ENCODE measurements at regions not wholly inside any gene's neighbourhood (a gene's known extent, or its start where the extent isn't known, plus 50 kb on each side); places are given as distances from the start of the nearest gene placed in this dataset.

GRCh38 chr2:34806891-34807290 is 1207.8 kb upstream of the FAM98A start:
- TF ChIP-seq CTCF (IDR thresholded peaks at IDR 0.05) (no peak), POLR2A (IDR thresholded peaks at IDR 0.05) (no peak)
